G401 (cell line): ENCODE measurements at regions not wholly inside any gene's neighbourhood (a gene's known extent, or its start where the extent isn't known, plus 50 kb on each side); places are given as distances from the start of the nearest gene placed in this dataset.
"Not testable (repeated sequence)": the region's sequence is repeated elsewhere in the genome, so short reads cannot be mapped to it uniquely, and the experiment has no call there.

ENCODE experiments used
- DNase-seq: peaks from one replicate; pipeline ENCODE4 v3.0.0-alpha.2; 2015; ENCODE audit warnings: low spot score
- in situ Hi-C: cut with HindIII; loops from 2 replicates; pipeline ENCODE4 v1.10.0; 2016; ENCODE audit warnings: low sequenced_read_pairs, mixed read lengths

GRCh38 chr4:67342291-67342690 lies 203.0 kb downstream of the CENPC start:
- in situ Hi-C loops, result no loop called here
- DNase-seq, result no peak

GRCh38 chr4:67333664-67334063 lies 211.6 kb downstream of the CENPC start:
- in situ Hi-C loops, result no loop called here
- no peak for DNase-seq

GRCh38 chr4:67332627-67333026 lies 212.7 kb downstream of the CENPC start:
- DNase-seq, result no peak

GRCh38 chr4:67328393-67328792 lies 216.9 kb downstream of the CENPC start:
- in situ Hi-C loops, result no loop called here
- no peak for DNase-seq

More at GRCh38 chr4:67332627-67333026, 212.7 kb downstream of the CENPC start:
- in situ Hi-C loops, result no loop called here

- in situ Hi-C loops, result no loop called here
These were observed 217.4 kb downstream of the CENPC start for GRCh38 chr4:67328018-67328278.

GRCh38 chr4:67327245-67328017 lies 217.9 kb downstream of the CENPC start:
- in situ Hi-C loops, result no loop called here
- DNase-seq, result peak; percentile 70

More at GRCh38 chr4:67328018-67328278, 217.4 kb downstream of the CENPC start:
- DNase-seq, result no peak

- no peak for DNase-seq
- in situ Hi-C loops, result no loop called here
These were observed 219.5 kb downstream of the CENPC start for GRCh38 chr4:67325791-67326190.

- in situ Hi-C loops, result no loop called here
- no peak for DNase-seq
These were observed 224.7 kb downstream of the CENPC start for GRCh38 chr4:67320645-67321044.

- in situ Hi-C loops, DNase-seq: not testable (repeated sequence)
These were observed 225.7 kb downstream of the CENPC start for GRCh38 chr4:67319607-67320006.

GRCh38 chr4:67300497-67301185 lies 244.7 kb downstream of the CENPC start:
- in situ Hi-C loops, result not testable (repeated sequence)

GRCh38 chr4:67292636-67293035 lies 252.7 kb downstream of the CENPC start:
- in situ Hi-C loops, result no loop called here
- no peak for DNase-seq

More at GRCh38 chr4:67300497-67301185, 244.7 kb downstream of the CENPC start:
- DNase-seq, result not testable (repeated sequence)

- in situ Hi-C loops, result no loop called here
- no peak for DNase-seq
These were observed 253.3 kb downstream of the CENPC start for GRCh38 chr4:67292045-67292444.

GRCh38 chr4:67291644-67292043 lies 253.7 kb downstream of the CENPC start:
- DNase-seq, result no peak
- in situ Hi-C loops, result no loop called here

- in situ Hi-C loops, result no loop called here
- no peak for DNase-seq
These were observed 256.3 kb downstream of the CENPC start for GRCh38 chr4:67288964-67289363.

- in situ Hi-C loops, result no loop called here
- no peak for DNase-seq
These were observed 258.6 kb downstream of the CENPC start for GRCh38 chr4:67286724-67287123.

- in situ Hi-C loops, result no loop called here
- DNase-seq, result no peak
These were observed 262.6 kb downstream of the CENPC start for GRCh38 chr4:67282749-67283148.

- no peak for DNase-seq
- in situ Hi-C loops, result no loop called here
These were observed 270.0 kb downstream of the CENPC start for GRCh38 chr4:67275179-67275750.

- DNase-seq, in situ Hi-C loops: not testable (repeated sequence)
These were observed 270.6 kb downstream of the CENPC start for GRCh38 chr4:67274671-67275070.

GRCh38 chr4:67273666-67274065 lies 271.6 kb downstream of the CENPC start:
- in situ Hi-C loops, result no loop called here
- no peak for DNase-seq

GRCh38 chr4:67261971-67262370 lies 283.3 kb downstream of the CENPC start:
- no peak for DNase-seq
- in situ Hi-C loops, result no loop called here
